Loucy (cell line): ENCODE measurements at regions not wholly inside any gene's neighbourhood (a gene's known extent, or its start where the extent isn't known, plus 50 kb on each side); places are given as distances from the start of the nearest gene placed in this dataset.

Experiments
- CTCF ChIP-seq: fragments of 200-600 bp; sonication (generic); conservative IDR thresholded peaks from 2 replicates; pipeline ENCODE4 v1.5.1; 2014; ENCODE audit warnings: mild to moderate bottlenecking, antibody characterized with exemption, low read length
- EZH2phosphoT487 ChIP-seq: fragments of 200-600 bp; IDR thresholded peaks from 2 replicates; pipeline ENCODE4 v1.6.1; 2018; ENCODE audit warnings: antibody characterized with exemption, mild to moderate bottlenecking, moderate library complexity, borderline replicate concordance

GRCh38 chr4:111556851-111557250 is 588.4 kb upstream of the FAM241A start:
- TF ChIP-seq CTCF: no peak
- TF ChIP-seq EZH2phosphoT487: no peak
